ENCODE measurements at regions not wholly inside any gene's neighbourhood (a gene's known extent, or its start where the extent isn't known, plus 50 kb on each side); places are given as distances from the start of the nearest gene placed in this dataset.

DNA sequence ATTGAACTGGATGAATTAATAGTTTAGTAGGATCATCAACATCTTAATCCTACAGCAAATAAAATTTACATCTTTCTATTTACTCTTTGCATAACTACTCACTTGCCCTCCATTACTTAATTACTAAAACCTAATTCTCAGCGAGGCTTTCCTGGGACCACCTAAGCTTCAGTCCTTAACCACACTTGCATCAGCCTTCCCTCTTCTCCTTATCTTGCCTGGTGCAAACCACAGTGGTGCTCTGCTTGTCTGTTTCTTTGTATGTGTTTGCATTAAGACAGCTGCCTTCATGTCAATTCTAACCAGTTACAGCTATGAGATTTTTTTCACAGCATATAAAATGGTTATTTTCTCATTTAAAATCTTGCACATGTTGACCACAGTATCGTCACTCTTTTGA lies 72.6 kb upstream of the ZNF92 start:
- FAIRE-seq, result no peak
- 70% methylated on average over 2 of the region's 2 CpGs; no CpG with 5 or more reads in 1 of the 2 experiments for WGBS, 2 experiments (ENCODE audit: extremely low coverage in 1 of 2, insufficient coverage in 1 of 2, insufficient read length in 1 of 2, insufficient replicate concordance in 2 of 2, low coverage in 1 of 2, low lambda C conversion rate in 2 of 2, missing lambda C conversion rate in 1 of 2)
- no peak for TF ChIP-seq SP4 (IDR thresholded peaks at IDR 0.05; ENCODE audit: low read length)
- no peak for TF ChIP-seq EP300 (IDR thresholded peaks at IDR 0.05; ENCODE audit: borderline replicate concordance in 1 of 2, low read depth in 2 of 2, low read length in 2 of 2)

More for the DNA sequence above, 72.6 kb upstream of the ZNF92 start:
- Histone ChIP-seq H3K4me1 (replicated peaks in 1 of 4; ENCODE audit: control insufficient read depth in 3 of 4, insufficient read depth in 4 of 4, low read length in 3 of 4) (no peaks in the 10 kb centered on the region), H2AK5ac (ENCODE audit: low read depth, low read length) (no peak overlapping the region), H2BK120ac (replicated peaks; ENCODE audit: low read depth, low read length) (no peak overlapping the region), H3K4me2 (ENCODE audit: insufficient read depth in 1 of 2, low read depth in 2 of 2, low read length in 2 of 2) (no peak overlapping the region), H3K56ac (replicated peaks; ENCODE audit: insufficient read length, low read depth, low read length) (no peak overlapping the region), H3K23me2 (ENCODE audit: low read depth, low read length) (no peaks in the 10 kb centered on the region), H3K4me3 (ENCODE audit: extremely low read depth in 1 of 4, insufficient read depth in 2 of 4, low read depth in 3 of 4, low read length in 4 of 4) (no peak overlapping the region), H3K18ac (ENCODE audit: extremely low read depth, low read length) (no peak overlapping the region), H4K8ac (ENCODE audit: extremely low read depth, insufficient read depth, low read length) (no peak overlapping the region), H3K79me2 (ENCODE audit: control insufficient read depth in 1 of 2, insufficient read depth in 2 of 2, low read length in 2 of 2) (no peaks in the 10 kb centered on the region), H3K79me1 (ENCODE audit: low read depth, low read length) (no peaks in the 10 kb centered on the region), H4K5ac (ENCODE audit: insufficient read length, low read depth, low read length) (no peak overlapping the region), H3K9me3 (ENCODE audit: insufficient read depth in 2 of 2, low read depth in 1 of 2, low read length in 1 of 2) (no peaks in the 10 kb centered on the region), H3K27ac (ENCODE audit: low read depth, low read length) (no peak overlapping the region), H3K27me3 (replicated peaks in 1 of 4; ENCODE audit: control insufficient read depth in 3 of 4, extremely low read depth in 1 of 4, insufficient read depth in 3 of 4, low read length in 3 of 4) (no peaks in the 10 kb centered on the region), H3K9ac (replicated peaks in 1 of 4; ENCODE audit: extremely low read depth in 1 of 4, low read depth in 3 of 4, low read length in 3 of 4) (no peak overlapping the region), H3K4ac (replicated peaks; ENCODE audit: insufficient read length, low read depth, low read length) (no peak overlapping the region), H2BK15ac (ENCODE audit: low read length) (no peak overlapping the region), H3K14ac (ENCODE audit: insufficient read length) (no peak overlapping the region), H2BK20ac (ENCODE audit: low read length) (no peak overlapping the region), H2BK5ac (ENCODE audit: low read depth, low read length) (no peak overlapping the region), H3K36me3 (ENCODE audit: control insufficient read depth in 2 of 4, insufficient read depth in 4 of 4, low read length in 3 of 4) (no peaks in the 10 kb centered on the region), H2BK12ac (ENCODE audit: low read depth, low read length) (no peak overlapping the region), H4K91ac (replicated peaks; ENCODE audit: insufficient read length, low read length) (no peak overlapping the region), H4K20me1 (replicated peaks in 1 of 2; ENCODE audit: control insufficient read depth in 1 of 2, insufficient read depth in 2 of 2, low read length in 2 of 2) (peaks cover 0 to 1% of the 10 kb centered on the region in 2 experiments), H2AFZ (ENCODE audit: low read length) (no peak overlapping the region), H3K23ac (ENCODE audit: insufficient read length) (no peak overlapping the region)
- ChIA-PET CTCF (ENCODE audit: partially characterized antibody) (interaction anchor here (1.6 to 1.9 kb wide), 2 partner anchors 54 to 85 kb away, joined by 5 to 7 read pairs; no protein-coding TSS in a partner anchor), POLR2A (ENCODE audit: partially characterized antibody) (no interaction called here)
- no peak for DNase-seq (ENCODE audit: low read depth in 1 of 2, low spot score in 2 of 2)
